Tibial artery (tissue), 4 donors: ENCODE measurements at regions not wholly inside any gene's neighbourhood (a gene's known extent, or its start where the extent isn't known, plus 50 kb on each side); places are given as distances from the start of the nearest gene placed in this dataset.

ENCODE experiments used
- DNase-seq, 2 donors: peaks; one replicate each; pipeline ENCODE4 v3.0.0-alpha.2; 2019
- H3K27ac ChIP-seq, 2 donors: fragments of 200-600 bp; sonication (generic) in 1 of 2; 1 replicate in 1 of 2; 2 replicates in 1 of 2; pipeline ENCODE4 v1.5.1; 2018 to 2019; ENCODE audit warnings: mild to moderate bottlenecking in 1 of 2
- H3K27me3 ChIP-seq, 2 donors: fragments of 200-600 bp; sonication (generic) in 1 of 2; one replicate each; pipeline versions ENCODE4 v1.5.1 to v1.6.0; 2016 to 2019
- H3K36me3 ChIP-seq, 3 donors: fragments of 200-600 bp; sonication (generic) in 2 of 3; one replicate each; pipeline ENCODE4 v1.5.1; 2016 to 2019; ENCODE audit warnings: mild to moderate bottlenecking in 2 of 3
- H3K4me1 ChIP-seq, 4 donors: fragments of 200-600 bp; sonication (generic) in 2 of 4; 1 replicate in 3 of 4; 2 replicates in 1 of 4; pipeline ENCODE4 v1.5.1; 2016 to 2019
- H3K4me3 ChIP-seq, 2 donors: fragments of 200-600 bp; sonication (generic) in 1 of 2; 1 replicate in 1 of 2; 2 replicates in 1 of 2; pipeline ENCODE4 v1.5.1; 2018 to 2019; ENCODE audit warnings: mild to moderate bottlenecking in 2 of 2
- H3K9me3 ChIP-seq, 3 donors: fragments of 200-600 bp; sonication (generic) in 1 of 3; one replicate each; pipeline ENCODE4 v1.5.1; 2016 to 2019
- intact Hi-C: fragments of 100-400 bp; cut with DNase I; formaldehyde crosslinking; loops from one replicate; pipeline ENCODE4 v1.15.0; 2023; ENCODE audit warnings: low total_unique reads
- TF ChIP-seq, protein P1 (sequence below), 2 experiments: fragments of 200-600 bp in 1 of 2; fragments of 450-650 bp in 1 of 2; IDR thresholded peaks; one replicate each; pipeline ENCODE4 v1.5.1; 2017 to 2019; ENCODE audit warnings: antibody characterized with exemption in 2 of 2, mild to moderate bottlenecking in 1 of 2, moderate library complexity in 1 of 2

DNA sequence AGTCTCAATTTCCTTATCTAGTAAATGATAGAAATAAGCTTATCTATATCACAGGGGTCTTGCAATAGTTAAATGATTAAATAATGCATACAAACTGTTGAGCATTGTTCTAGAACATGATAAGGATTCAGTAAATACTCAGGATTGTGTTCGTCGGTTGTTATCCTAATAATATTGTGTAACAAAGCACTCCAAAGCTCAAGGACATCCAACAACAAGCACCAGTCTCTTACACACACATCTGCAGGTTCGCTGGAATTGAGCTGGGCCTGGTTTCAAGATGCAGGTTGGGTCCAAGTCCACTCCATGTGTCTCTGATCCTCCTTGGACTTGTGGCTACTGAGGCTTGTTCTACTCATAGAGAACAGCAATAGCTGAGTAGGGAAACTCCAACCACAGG, 74.1 kb upstream of the MC3R start:
- H3K27ac ChIP-seq, result no peak overlapping the region
- no peaks in the 10 kb centered on the region for H3K36me3 ChIP-seq
- H3K4me1 ChIP-seq, result no peaks in the 10 kb centered on the region
- intact Hi-C loops, result no loop called here
- no peak for DNase-seq
- H3K9me3 ChIP-seq, result no peaks in the 10 kb centered on the region
- TF ChIP-seq, protein P1, sequence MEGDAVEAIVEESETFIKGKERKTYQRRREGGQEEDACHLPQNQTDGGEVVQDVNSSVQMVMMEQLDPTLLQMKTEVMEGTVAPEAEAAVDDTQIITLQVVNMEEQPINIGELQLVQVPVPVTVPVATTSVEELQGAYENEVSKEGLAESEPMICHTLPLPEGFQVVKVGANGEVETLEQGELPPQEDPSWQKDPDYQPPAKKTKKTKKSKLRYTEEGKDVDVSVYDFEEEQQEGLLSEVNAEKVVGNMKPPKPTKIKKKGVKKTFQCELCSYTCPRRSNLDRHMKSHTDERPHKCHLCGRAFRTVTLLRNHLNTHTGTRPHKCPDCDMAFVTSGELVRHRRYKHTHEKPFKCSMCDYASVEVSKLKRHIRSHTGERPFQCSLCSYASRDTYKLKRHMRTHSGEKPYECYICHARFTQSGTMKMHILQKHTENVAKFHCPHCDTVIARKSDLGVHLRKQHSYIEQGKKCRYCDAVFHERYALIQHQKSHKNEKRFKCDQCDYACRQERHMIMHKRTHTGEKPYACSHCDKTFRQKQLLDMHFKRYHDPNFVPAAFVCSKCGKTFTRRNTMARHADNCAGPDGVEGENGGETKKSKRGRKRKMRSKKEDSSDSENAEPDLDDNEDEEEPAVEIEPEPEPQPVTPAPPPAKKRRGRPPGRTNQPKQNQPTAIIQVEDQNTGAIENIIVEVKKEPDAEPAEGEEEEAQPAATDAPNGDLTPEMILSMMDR (IDR thresholded peaks at IDR 0.05), result no peak
- H3K4me3 ChIP-seq, result no peak overlapping the region
- H3K27me3 ChIP-seq, result peaks cover 0 to 3% of the 10 kb centered on the region in 2 donors

DNA sequence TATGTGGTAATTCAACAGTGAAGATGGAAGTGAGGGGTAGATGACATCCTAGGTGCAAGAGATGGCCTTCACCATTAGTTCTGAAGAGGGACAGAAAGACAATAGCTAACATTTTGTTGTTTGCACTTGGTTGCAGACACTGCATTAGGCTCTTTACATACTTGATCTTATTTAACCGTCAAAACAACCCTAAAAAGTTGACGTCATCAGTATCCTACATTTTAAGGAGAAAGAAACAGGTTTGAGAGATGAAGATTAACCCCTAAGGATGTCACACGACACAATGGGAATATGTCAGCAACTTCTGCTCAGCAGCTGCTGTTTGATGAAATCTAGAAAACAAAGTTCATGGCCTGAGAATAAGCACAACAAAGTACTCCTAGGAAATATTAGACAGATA, 72.6 kb upstream of the MC3R start:
- Histone ChIP-seq H3K36me3 (no peaks in the 10 kb centered on the region), H3K4me1 (no peaks in the 10 kb centered on the region), H3K9me3 (no peaks in the 10 kb centered on the region), H3K27me3 (peaks cover 0 to 3% of the 10 kb centered on the region in 2 donors), H3K4me3 (no peak overlapping the region), H3K27ac (no peak overlapping the region)
- intact Hi-C loops, result no loop called here
- no peak for DNase-seq
- TF ChIP-seq, protein P1 (IDR thresholded peaks at IDR 0.05), result no peak

DNA sequence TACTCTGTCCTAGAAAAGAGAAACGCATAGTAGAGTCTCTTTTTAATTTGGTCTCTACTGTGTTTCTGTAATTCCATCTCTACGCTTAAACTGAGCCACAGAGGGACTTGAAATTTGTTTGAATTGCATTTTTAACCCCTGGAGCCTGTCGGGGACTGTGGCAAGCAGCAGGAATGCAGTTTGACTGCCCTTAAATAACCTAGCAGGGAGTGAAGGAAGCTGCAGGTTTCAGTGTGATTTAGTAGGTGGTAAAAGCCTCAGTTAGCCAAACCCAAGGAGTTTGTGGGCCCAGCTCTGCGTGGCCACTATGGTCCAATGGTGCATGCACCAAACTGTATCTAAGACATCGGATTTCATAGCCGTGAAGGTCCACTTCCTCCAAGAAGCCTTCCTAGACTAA, 70.3 kb upstream of the MC3R start:
- H3K4me3 ChIP-seq, result no peak overlapping the region

DNA sequence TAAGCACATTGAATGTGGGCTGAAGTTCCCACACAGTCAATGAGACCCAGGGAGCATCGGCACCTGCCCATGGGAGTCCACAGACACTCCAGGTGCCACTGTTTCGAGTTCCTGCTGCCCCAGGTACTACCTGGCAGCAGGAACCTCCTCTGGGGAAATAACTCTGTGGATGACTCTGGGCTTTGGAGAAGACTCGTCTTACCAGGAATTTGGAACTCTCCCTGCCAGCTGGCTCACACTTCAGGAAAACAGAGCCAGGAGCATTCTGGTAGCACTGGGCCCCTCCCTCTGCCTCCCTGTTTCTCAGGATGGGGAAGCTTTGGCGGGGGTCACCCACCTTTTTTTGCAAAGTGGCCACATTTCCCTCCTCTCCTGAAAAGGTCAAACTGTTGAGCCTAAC, 69.5 kb upstream of the MC3R start:
- Histone ChIP-seq H3K36me3 (no peaks in the 10 kb centered on the region), H3K4me1 (no peaks in the 10 kb centered on the region), H3K9me3 (no peaks in the 10 kb centered on the region), H3K27ac (no peak overlapping the region), H3K4me3 (no peak overlapping the region), H3K27me3 (peaks cover 0 to 3% of the 10 kb centered on the region in 2 donors)
- intact Hi-C loops, result no loop called here
- no peak for DNase-seq
- TF ChIP-seq, protein P1 (IDR thresholded peaks at IDR 0.05), result no peak

More for the DNA sequence above, 70.3 kb upstream of the MC3R start:
- H3K36me3 ChIP-seq, result no peaks in the 10 kb centered on the region
- intact Hi-C loops, result no loop called here
- peaks cover 0 to 3% of the 10 kb centered on the region in 2 donors for H3K27me3 ChIP-seq
- no peaks in the 10 kb centered on the region for H3K4me1 ChIP-seq
- no peak overlapping the region for H3K27ac ChIP-seq
- no peak for DNase-seq
- no peaks in the 10 kb centered on the region for H3K9me3 ChIP-seq
- TF ChIP-seq, protein P1 (IDR thresholded peaks at IDR 0.05), result no peak

DNA sequence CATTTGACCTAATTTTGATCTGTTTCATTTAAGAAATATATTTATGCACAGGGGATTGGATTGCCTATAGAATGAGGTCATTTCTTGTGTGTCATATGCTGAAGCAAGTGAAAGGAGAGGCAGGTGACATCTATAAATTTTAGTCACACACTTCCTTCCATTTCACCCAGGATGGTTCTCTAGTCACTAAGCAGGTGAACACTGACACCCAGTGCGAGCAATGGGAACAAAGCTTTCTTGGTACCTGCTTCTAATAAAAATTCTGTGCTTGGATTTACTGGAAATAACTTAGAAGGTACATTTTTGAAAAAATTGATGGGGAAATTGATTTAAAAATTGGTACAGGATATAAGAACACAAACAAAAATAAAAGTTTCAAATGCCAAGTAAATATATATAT, 66.9 kb upstream of the MC3R start:
- Histone ChIP-seq H3K27ac (no peak overlapping the region), H3K4me1 (no peaks in the 10 kb centered on the region), H3K27me3 (peaks cover 0 to 3% of the 10 kb centered on the region in 2 donors), H3K9me3 (no peaks in the 10 kb centered on the region), H3K4me3 (no peak overlapping the region), H3K36me3 (no peaks in the 10 kb centered on the region)
- DNase-seq, result no peak
- intact Hi-C loops, result no loop called here
- TF ChIP-seq, protein P1 (IDR thresholded peaks at IDR 0.05), result peak; percentile 12 to 13

DNA sequence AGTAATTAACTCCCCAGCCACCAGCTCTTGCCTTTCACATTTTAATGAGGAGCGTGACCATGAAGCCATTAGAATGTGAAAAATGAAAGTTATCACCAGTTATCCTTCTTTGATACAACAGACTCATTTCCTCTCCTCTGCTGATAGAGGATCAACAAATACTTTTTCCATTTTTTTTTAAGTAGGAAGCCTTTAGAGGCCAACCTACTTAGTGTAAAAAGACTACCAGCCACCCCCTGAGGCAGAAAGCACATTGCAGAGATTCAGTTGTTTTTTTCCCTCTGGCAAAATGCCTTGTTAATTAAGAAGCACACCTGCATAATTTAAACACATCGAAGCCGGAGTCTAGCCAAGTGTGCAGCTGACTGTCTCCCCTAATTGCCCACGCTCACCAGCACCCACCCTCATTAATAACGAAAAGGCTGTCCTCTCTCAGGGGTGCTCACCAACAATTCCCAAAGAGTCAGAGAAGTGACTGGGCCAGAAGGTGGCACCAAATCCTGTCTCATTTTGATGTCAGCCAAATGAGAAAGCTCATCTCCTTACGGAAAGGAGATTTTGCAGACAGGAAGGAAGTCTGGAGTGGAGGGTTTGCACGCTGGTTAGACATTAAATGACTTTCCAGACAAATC, 60.9 kb upstream of the MC3R start:
- Histone ChIP-seq H3K27ac (no peak overlapping the region), H3K9me3 (no peaks in the 10 kb centered on the region), H3K27me3 (no peaks in the 10 kb centered on the region), H3K4me3 (no peak overlapping the region), H3K36me3 (no peaks in the 10 kb centered on the region), H3K4me1 (no peaks in the 10 kb centered on the region)
- intact Hi-C loops, result no loop called here
- DNase-seq, result no peak
- TF ChIP-seq, protein P1 (IDR thresholded peaks at IDR 0.05), result no peak
